GM19397 (cell line): ENCODE measurements at regions not wholly inside any gene's neighbourhood (a gene's known extent, or its start where the extent isn't known, plus 50 kb on each side); places are given as distances from the start of the nearest gene placed in this dataset.

Source experiments
- ATAC-seq: cut with Tn5 transposase; IDR thresholded peaks from one replicate; pipeline ENCODE4 v1.9.1; 2021; ENCODE audit warnings: mild to moderate bottlenecking, moderate library complexity; ENCODE audit not compliant: unreplicated experiment

DNA sequence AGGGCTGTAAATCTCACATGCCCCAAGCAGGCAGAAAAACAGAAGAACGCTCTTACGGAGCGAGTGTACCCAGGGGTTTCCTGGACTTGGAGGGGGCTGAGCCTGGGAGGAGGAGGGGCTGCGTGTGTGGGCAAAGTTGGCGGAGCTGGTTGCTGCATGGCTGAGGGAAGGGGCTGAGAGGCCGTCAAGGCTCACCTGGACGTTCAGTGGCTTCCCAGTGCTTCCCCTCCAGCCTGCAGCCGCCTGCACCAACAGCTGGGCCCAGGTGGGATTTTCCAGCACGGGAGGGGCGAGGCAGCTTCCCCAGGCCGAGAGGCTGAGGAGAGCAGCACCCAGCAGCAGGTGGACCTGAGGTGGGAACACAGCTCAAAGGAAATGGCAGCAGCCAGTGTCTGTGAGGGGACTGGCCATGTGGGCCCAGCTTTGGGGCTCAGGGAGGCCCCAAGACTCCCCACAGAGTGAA lies 70.6 kb upstream of the CTDP1 start:
- ATAC-seq = no peak

GRCh38 chr18:79609841-79610281 lies 69.7 kb upstream of the CTDP1 start:
- no peak for ATAC-seq

- ATAC-seq = no peak
Observed at GRCh38 chr18:79610461-79611039, 69.1 kb upstream of the CTDP1 start.

DNA sequence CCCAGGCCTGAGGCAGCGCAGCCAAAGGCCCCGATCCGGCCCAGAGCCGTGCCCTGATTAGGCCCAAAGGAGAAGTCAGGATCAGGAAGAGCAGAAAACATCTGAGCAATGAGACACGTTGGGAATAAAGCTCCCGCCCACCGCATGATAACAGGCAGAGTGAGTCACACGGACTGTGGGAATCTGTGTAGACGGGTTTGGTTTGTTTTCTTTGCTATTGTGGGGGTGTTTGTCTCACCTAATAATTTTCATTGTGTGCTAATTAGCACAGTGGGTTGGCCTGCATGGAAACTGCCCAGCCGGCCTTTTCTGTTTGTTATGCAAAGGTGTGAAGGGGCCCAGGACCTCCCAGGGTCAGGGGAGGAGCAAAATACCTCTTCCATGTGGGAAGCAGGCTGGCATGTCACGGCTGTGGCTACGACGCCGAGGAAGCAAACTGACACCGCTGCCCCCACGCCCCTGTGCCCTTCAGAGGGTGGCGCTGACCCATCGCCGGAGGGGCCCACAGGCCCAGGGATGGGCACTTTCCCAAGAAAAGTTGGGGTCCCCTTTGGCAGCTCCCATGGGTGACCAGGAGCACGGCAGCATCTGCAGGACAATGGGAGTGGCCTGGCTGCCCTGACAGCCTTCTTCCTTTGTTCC lies 68.4 kb upstream of the CTDP1 start:
- no peak for ATAC-seq

- no peak for ATAC-seq
Observed at GRCh38 chr18:79612291-79613108, 67.1 kb upstream of the CTDP1 start.

- no peak for ATAC-seq
Observed at GRCh38 chr18:79613186-79613931, 66.2 kb upstream of the CTDP1 start.

DNA sequence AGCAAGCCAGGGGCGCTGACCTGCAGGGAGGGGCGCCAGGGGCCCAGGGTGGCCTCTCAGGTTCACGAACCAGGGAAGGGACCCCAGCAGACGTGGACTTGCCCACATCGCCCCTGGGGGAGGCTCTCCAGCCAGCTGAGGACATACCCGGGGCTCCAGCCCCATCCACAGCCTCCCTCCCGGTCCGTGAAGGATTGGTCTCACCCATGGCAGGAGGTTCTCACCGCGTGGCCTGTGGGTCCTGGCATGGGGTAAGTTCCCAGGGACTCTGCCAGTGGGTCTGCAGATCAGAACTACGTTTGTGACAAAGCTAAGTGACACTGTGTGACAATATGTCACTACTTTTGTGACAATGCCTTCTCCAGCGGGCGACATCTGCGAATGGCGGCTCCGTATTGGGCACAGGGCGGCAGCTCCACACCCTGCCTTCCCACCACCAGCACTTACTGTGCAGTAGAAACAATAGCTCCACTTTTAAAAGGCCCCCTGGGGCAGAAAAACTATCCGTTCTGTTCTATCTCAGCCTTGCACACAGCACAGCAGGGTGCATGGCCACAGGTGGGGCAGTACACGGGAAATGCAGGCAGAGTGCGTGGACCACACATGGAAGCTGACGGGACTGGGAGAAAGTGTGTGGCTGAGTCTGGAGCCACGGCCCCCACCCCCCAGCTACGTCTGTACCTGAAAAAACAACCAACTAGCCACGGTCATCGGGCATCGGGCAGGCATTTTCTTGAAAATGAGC lies 65.2 kb upstream of the CTDP1 start:
- ATAC-seq = no peak

- ATAC-seq = no peak
Observed at GRCh38 chr18:79615091-79615490, 64.5 kb upstream of the CTDP1 start.

- ATAC-seq = no peak
Observed at GRCh38 chr18:79615586-79615985, 64.0 kb upstream of the CTDP1 start.

DNA sequence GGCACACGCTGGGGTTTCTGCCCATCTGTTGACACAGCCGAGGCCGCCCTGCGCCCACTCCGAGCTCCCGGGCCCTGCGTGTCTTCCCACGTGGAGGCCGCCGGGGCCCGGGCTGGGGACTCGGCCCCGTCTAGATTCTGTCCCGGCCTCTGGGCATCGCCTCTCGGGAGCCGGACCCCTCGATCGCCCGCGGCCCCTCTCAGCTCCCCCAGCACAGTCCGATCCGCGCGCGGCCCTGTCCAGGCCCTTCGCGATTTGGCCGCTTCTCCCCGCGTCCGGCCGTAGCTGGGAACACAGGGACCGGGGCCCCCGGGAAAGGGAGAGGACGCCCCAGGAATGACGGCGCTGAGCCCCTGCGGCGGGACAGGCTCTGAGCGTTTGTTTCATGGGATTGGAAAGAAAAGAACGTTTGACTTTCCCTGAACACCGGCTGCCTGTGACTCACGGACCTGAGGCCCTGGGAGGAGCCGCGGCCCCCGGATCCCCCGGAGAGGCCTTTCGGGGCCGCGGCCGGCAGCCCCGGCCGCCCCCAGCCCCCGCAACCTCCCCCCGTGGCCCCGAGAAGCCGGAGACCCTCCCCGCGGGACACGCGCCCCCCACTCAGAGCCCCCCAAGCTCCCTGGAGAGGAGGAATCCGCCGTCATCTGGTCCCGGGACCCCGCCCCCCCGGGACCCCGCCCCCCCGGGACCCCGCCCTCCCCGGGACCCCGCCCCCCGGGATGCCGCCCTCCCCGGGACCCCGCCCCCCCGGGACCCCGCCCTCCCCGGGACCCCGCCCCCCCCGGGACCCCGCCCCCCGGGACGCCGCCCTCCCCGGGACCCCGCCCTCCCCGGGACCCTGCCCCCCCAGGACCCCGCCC lies 62.7 kb upstream of the CTDP1 start:
- no peak for ATAC-seq

GRCh38 chr18:79617511-79618500 lies 61.8 kb upstream of the CTDP1 start:
- ATAC-seq = no peak

DNA sequence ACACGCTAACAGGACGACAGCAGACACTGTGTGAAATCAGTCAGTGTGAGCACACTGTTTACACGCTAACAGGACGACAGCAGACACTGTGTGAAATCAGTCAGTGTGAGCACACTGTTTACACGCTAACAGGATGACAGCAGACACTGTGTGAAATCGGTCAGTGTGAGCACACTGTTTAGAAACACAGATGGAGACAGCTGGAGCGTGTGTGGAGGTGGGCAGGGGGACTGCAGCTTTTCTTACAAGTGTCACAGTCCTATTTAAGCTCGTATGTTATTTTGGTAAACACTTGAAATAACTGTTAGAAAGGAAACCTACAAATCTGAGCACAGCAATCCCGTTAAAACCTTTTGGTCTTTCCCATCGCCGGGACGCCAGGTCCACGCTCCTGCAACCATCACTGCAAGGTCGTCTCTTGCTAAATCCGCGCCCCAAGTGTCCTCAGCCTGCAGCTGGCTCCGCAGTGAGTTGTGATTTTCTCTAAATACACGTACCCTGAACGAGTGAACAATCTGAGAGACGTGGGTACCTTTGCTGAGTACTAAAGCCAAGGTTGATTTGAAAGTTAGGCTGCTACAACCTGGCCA lies 58.9 kb upstream of the CTDP1 start:
- ATAC-seq = no peak

DNA sequence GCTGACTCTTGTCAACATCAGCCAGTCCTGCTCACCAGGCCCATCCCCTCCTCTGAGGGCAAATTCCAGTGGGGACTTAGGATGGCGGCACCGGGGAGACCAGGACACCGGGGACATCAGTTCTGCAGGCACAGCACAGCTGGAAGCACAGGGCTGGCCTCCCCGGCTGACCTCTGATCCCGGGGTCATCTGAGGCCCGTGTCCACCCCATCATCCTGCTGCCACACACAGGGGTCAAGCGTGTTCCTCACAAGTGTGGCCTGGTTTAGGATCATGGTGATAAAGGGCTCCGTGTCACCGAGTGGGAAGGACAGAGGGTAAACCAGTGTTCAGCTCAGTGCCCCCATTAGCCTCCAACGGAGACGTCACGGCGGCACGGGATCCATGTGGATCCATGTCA lies 58.1 kb upstream of the CTDP1 start:
- ATAC-seq = no peak

DNA sequence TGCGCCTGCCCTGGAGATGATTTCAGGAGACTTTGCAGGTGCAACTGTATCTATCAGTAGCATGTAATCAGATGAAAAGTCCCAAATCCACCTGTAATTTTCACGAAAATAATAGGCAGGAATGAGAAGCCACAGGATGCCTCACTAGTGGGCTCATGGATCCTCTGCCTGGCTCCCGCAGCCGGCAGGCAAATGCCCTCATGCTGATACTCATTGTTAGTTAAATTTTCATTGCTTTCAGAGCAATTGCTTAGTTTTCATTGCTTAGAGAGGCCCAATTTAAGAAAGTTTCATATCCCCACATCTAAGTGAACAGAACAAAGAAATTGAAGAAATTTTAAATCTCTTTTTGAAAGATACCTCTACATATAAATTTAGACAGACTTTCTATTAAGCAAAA lies 57.6 kb upstream of the CTDP1 start:
- no peak for ATAC-seq

- ATAC-seq = peak; percentile 27
Observed at GRCh38 chr18:79624356-79625170, 55.0 kb upstream of the CTDP1 start.

DNA sequence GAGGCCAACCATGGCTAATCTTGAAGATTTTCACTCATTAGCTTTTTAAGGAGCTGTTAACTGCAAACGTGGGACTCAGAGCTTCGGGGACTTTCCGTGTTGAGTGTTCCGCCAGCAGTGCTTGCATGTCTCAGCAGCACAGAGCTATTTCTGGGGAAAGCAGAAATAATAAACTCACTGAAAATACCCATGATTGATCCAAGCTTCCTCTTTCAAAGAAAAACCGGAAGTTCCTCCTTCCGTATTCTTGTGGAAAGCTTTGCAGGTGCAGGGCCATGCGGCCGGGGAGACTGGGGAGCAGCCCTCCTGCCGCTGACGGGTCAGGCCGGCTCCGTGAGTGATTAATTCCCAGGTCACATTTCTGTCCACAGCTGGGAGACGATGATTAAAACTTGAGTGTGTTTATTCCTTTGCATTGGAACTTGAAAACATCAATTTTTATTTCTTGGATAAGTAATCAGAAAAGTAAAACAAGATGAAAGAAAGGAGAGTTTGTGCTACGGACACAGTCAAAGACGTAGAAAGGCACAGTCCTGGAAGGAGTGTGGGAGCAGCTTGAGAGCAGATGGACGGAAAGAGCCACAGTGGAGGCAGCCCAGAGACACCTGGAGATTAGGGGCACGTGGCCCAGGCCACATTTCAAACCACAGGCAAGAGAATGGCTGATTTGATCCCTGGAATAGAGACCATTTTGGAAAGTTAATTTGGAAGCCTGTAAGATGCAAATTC lies 54.2 kb upstream of the CTDP1 start:
- peak; percentile 70 for ATAC-seq
